PFSK-1 (cell line): ENCODE measurements at regions not wholly inside any gene's neighbourhood (a gene's known extent, or its start where the extent isn't known, plus 50 kb on each side); places are given as distances from the start of the nearest gene placed in this dataset.

Experiments used
- FOXP2 ChIP-seq: optimal IDR thresholded peaks from 2 replicates; pipeline ENCODE3; 2011; ENCODE audit warnings: borderline replicate concordance, control low read depth, inconsistent platforms; ENCODE audit not compliant: insufficient read depth; ENCODE audit errors: extremely low read length, extremely low read depth
- POLR2AphosphoS5 ChIP-seq: IDR thresholded peaks from 2 replicates; pipeline ENCODE4 v1.6.1; 2012; ENCODE audit warnings: low read depth, mild to moderate bottlenecking, control low read depth, low read length, moderate library complexity
- SIN3A ChIP-seq: IDR thresholded peaks from 2 replicates; pipeline ENCODE4 v1.6.1; 2012; ENCODE audit warnings: mild to moderate bottlenecking, low read length, moderate library complexity, borderline replicate concordance; ENCODE audit not compliant: insufficient read depth
- TAF1 ChIP-seq: IDR thresholded peaks from 2 replicates; pipeline ENCODE4 v1.6.1; 2012; ENCODE audit warnings: low read length, control low read depth, borderline replicate concordance; ENCODE audit not compliant: insufficient read depth
- TF ChIP-seq, protein P1 (sequence below), 2 experiments: IDR thresholded peaks; 2 replicates each; pipeline versions ENCODE4 v1.6.1 to v1.8.0; 2011 to 2012; ENCODE audit warnings: low read depth in 2 of 2, low read length in 2 of 2, control low read depth in 1 of 2, inconsistent platforms in 1 of 2, mild to moderate bottlenecking in 1 of 2, moderate library complexity in 1 of 2; ENCODE audit not compliant: insufficient read depth in 1 of 2

DNA sequence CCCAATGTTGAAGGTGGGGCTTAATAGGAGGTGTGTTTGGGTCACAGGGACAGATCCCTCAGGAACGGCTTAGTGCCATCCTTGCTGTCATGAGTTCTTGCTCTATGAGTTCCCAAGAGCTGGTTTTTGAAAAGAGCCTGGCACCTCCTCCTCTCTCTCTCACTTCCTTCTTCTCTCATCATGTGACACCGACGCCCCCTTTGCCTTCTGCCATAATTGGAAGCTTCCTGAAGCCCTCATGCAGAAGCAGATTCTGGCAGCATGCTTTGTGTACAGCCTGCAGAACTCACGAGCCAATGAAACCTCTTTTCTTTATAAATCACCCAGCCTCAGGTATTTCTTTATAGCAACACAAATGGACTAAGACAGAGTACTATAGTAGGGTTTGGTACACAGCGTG is 100.4 kb upstream of the SH3BP4 start:
- TF ChIP-seq, protein P1, sequence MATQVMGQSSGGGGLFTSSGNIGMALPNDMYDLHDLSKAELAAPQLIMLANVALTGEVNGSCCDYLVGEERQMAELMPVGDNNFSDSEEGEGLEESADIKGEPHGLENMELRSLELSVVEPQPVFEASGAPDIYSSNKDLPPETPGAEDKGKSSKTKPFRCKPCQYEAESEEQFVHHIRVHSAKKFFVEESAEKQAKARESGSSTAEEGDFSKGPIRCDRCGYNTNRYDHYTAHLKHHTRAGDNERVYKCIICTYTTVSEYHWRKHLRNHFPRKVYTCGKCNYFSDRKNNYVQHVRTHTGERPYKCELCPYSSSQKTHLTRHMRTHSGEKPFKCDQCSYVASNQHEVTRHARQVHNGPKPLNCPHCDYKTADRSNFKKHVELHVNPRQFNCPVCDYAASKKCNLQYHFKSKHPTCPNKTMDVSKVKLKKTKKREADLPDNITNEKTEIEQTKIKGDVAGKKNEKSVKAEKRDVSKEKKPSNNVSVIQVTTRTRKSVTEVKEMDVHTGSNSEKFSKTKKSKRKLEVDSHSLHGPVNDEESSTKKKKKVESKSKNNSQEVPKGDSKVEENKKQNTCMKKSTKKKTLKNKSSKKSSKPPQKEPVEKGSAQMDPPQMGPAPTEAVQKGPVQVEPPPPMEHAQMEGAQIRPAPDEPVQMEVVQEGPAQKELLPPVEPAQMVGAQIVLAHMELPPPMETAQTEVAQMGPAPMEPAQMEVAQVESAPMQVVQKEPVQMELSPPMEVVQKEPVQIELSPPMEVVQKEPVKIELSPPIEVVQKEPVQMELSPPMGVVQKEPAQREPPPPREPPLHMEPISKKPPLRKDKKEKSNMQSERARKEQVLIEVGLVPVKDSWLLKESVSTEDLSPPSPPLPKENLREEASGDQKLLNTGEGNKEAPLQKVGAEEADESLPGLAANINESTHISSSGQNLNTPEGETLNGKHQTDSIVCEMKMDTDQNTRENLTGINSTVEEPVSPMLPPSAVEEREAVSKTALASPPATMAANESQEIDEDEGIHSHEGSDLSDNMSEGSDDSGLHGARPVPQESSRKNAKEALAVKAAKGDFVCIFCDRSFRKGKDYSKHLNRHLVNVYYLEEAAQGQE (IDR thresholded peaks at IDR 0.05; ENCODE audit: insufficient read depth in 1 of 2, low read depth in 2 of 2, low read length in 2 of 2): no peak
- no peak for TF ChIP-seq POLR2AphosphoS5
- no peak for TF ChIP-seq TAF1
- TF ChIP-seq SIN3A: no peak
- TF ChIP-seq FOXP2: no peak
